Right lobe of liver (tissue), 6 donors: ENCODE measurements at regions not wholly inside any gene's neighbourhood (a gene's known extent, or its start where the extent isn't known, plus 50 kb on each side); places are given as distances from the start of the nearest gene placed in this dataset.

Experiments used
- ATAC-seq, 4 donors: fragments of 200-7000 bp; cut with Tn5 transposase; one replicate each; pipeline ENCODE4 v1.9.1; 2020; ENCODE audit warnings: mild to moderate bottlenecking in 4 of 4, moderate library complexity in 4 of 4
- DNase-seq, 3 donors: peaks; one replicate each; pipeline ENCODE4 v3.0.0-alpha.2; 2020
- H3K27ac ChIP-seq, 3 donors: fragments of 200-600 bp; one replicate each; pipeline ENCODE4 v1.8.0; 2022
- H3K27me3 ChIP-seq, 2 donors: fragments of 200-600 bp; one replicate each; pipeline ENCODE4 v1.8.0; 2022
- H3K36me3 ChIP-seq, 4 donors: fragments of 200-600 bp; sonication (generic) in 1 of 4; one replicate each; pipeline versions ENCODE4 v1.5.1 to v1.8.0; 2017 to 2022; ENCODE audit warnings: control low read depth in 1 of 4
- H3K4me1 ChIP-seq, 4 donors: fragments of 200-600 bp; sonication (generic) in 1 of 4; one replicate each; pipeline versions ENCODE4 v1.5.1 to v1.8.0; 2017 to 2022; ENCODE audit warnings: control low read depth in 1 of 4
- H3K4me3 ChIP-seq, 3 donors: fragments of 200-600 bp; one replicate each; pipeline ENCODE4 v1.8.0; 2022
- H3K9me3 ChIP-seq, 4 donors: fragments of 200-600 bp; sonication (generic) in 1 of 4; one replicate each; pipeline versions ENCODE4 v1.5.1 to v1.8.0; 2017 to 2022; ENCODE audit warnings: control low read depth in 1 of 4
- CTCF ChIP-seq, 4 donors: fragments of 200-600 bp in 3 of 4; fragments of 450-650 bp in 1 of 4; IDR thresholded peaks; one replicate each; pipeline versions ENCODE4 v1.5.1 to v1.8.0; 2016 to 2022; ENCODE audit warnings: antibody characterized with exemption in 4 of 4, mild to moderate bottlenecking in 2 of 4
- POLR2A ChIP-seq: fragments of 450-650 bp; IDR thresholded peaks from one replicate; pipeline ENCODE4 v1.6.1; 2017; ENCODE audit warnings: antibody characterized with exemption, mild to moderate bottlenecking
- WGBS: methylation state at CpG from one replicate; pipeline ENCODE4 v1.1.6; 2018; ENCODE audit warnings: low coverage, low lambda C conversion rate; ENCODE audit not compliant: insufficient coverage; ENCODE audit errors: missing lambda C conversion rate; 5-methylcytosine and 5-hydroxymethylcytosine counted together
- intact Hi-C, 2 donors: fragments of 100-400 bp; cut with DNase I; formaldehyde crosslinking; loops; one replicate each; pipeline versions ENCODE4 v1.11.2 to v1.14.1; 2022
- donor health status: DM: no; HTN: yes; CAD: no.
- donor health status: DM: no; HTN: no; CAD: no.
- donor health status: DM: no; HTN: no; CAD: no.
- donor health status: DM: no; HTN: yes; CAD: no.
- donor health status: DM: no; HTN: yes; CAD: no.

GRCh38 chr2:177020524-177021119, 192.0 kb upstream of the HNRNPA3 start:
- TF ChIP-seq POLR2A, result no peak
- TF ChIP-seq CTCF (IDR thresholded peaks at IDR 0.05), result no peak
- Histone ChIP-seq H3K4me1 (no peaks in the 10 kb centered on the region), H3K9me3 (no peaks in the 10 kb centered on the region), H3K27me3 (no peaks in the 10 kb centered on the region), H3K27ac (no peak overlapping the region), H3K36me3 (no peaks in the 10 kb centered on the region), H3K4me3 (no peak overlapping the region)
- DNase-seq (no peak), ATAC-seq (no peak)
- intact Hi-C loops, result no loop called here
- WGBS, result 63% methylated on average over 5 of the region's 5 CpGs

- H3K27me3 ChIP-seq, result no peaks in the 10 kb centered on the region
- no peak overlapping the region for H3K4me3 ChIP-seq
- no peaks in the 10 kb centered on the region for H3K36me3 ChIP-seq
- intact Hi-C loops, result no loop called here
- TF ChIP-seq POLR2A (no peak), CTCF (IDR thresholded peaks at IDR 0.05) (no peak)
- DNase-seq (no peak), ATAC-seq (no peak)
- H3K27ac ChIP-seq, result no peak overlapping the region
- no peaks in the 10 kb centered on the region for H3K9me3 ChIP-seq
- no peaks in the 10 kb centered on the region for H3K4me1 ChIP-seq
- WGBS, result 46% methylated on average over 7 of the region's 7 CpGs
Observed at GRCh38 chr2:177021706-177022343, 190.8 kb upstream of the HNRNPA3 start.

- no peaks in the 10 kb centered on the region for H3K4me1 ChIP-seq
- ATAC-seq (no peak), DNase-seq (no peak)
- H3K9me3 ChIP-seq, result no peaks in the 10 kb centered on the region
- no peaks in the 10 kb centered on the region for H3K27me3 ChIP-seq
- TF ChIP-seq POLR2A (no peak), CTCF (IDR thresholded peaks at IDR 0.05) (no peak)
- 34% methylated on average over 5 of the region's 5 CpGs for WGBS
- H3K27ac ChIP-seq, result no peak overlapping the region
- no peak overlapping the region for H3K4me3 ChIP-seq
- intact Hi-C loops, result no loop called here
- no peaks in the 10 kb centered on the region for H3K36me3 ChIP-seq
Observed at GRCh38 chr2:177024765-177025164, 187.8 kb upstream of the HNRNPA3 start.

- 36% methylated on average over 2 of the region's 2 CpGs for WGBS
- Histone ChIP-seq H3K9me3 (no peaks in the 10 kb centered on the region), H3K36me3 (no peaks in the 10 kb centered on the region), H3K4me3 (no peak overlapping the region), H3K27me3 (no peaks in the 10 kb centered on the region), H3K4me1 (no peaks in the 10 kb centered on the region), H3K27ac (no peak overlapping the region)
- DNase-seq (no peak), ATAC-seq (no peak)
- no peak for TF ChIP-seq CTCF (IDR thresholded peaks at IDR 0.05)
- no peak for TF ChIP-seq POLR2A
- intact Hi-C loops, result no loop called here
Observed at GRCh38 chr2:177026253-177026652, 186.3 kb upstream of the HNRNPA3 start.
